Ureter (tissue), 1 donor: ENCODE measurements at regions not wholly inside any gene's neighbourhood (a gene's known extent, or its start where the extent isn't known, plus 50 kb on each side); places are given as distances from the start of the nearest gene placed in this dataset.
"Not testable (repeated sequence)": the region's sequence is repeated elsewhere in the genome, so short reads cannot be mapped to it uniquely, and the experiment has no call there.

Experiments used
- DNase-seq: peaks from one replicate; pipeline ENCODE4 v3.0.0-alpha.2; 2020; ENCODE audit warnings: low spot score
- donor health status: DM: yes; HTN: yes; CAD: no.

DNA sequence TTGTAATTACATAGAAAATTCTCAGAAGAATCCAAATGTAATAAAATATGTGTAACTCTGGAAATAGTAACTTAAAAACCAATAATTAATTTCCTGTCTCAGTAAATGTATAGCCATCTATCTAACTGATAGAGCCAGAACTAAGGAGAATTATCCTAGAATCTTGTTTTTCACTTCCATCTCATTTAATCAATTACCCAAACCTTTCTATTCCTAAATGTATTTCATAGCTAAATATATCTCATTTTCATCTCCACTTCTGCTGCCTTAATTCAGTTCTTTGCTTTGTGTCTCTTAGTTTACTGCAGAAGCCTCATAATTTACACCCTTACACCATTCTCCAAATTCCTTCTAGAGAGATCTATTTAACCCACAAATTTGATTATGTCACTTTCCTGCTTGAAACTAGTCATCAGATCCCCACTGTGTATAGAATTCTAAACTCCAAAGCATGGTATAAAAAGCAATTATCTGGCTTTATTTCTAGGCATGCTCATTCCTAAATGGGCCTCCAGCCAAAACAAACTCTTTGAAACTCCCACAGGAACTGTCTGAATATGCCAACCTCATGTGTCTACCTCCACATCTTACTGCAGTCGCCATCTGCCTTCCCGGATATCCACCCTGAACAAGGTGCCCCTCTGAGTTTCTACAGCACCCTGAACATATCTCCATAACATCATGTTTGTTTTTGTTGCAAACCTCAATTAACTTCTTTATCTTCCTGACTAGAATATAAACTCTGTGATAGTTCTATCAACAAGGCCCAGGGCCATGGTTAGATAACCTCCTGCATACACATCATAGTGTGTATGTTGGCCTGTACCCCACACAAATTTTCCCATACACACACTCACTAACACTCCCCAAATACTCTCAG lies 70.5 kb upstream of the ADTRP start:
- no peak for DNase-seq

DNA sequence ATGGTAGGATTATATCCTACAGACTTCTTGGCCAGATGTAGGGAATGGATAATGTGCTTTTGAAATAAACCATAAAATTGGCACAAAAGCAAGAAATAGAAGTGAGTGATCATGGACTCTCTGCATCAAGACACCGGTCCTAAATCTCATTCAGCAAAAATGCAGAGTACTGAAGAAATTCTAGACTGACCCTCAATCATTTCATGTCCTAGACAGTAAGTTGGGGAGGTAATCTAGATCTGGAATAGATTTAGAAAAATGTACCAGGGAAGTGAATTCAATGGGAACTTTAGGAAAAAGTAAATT lies 69.7 kb upstream of the ADTRP start:
- no peak for DNase-seq

DNA sequence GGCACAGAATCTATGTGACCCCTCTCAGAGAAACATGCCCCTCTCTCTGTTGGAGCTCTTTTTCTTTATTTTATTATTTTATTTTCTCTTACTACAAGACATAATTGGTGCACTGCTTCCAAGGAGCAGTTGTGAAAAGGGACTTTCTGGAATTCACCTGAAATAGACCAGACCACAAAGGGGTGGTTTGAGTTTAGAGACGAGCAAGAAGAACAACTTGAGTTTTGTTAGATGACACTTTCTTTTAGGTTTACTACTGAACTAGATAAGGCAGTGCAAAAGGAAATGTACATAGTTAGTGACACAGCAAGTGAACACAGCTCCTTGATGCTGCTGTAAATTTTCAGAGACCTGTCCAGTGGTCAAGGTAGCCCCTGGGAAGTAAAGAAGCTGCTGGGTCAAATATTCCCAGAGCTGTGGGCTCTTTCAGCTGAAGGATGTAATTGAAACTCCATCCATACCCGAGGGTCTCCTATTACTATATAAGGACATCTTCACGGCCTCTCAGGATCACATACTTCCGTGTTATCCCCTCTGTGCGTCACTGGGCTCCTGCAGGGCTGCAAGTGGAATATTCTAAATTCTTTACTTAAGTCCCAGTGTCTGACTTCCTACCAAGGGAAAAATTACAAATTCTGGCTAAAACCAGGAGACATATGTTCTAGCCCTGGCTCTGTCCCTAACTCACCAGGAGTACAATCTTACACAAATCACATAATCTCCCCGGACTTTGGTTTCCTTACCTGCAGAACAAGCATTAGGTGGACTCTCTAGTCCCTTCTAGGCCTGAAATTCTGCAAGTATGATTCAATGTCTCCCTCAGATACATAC lies 69.1 kb upstream of the ADTRP start:
- no peak for DNase-seq

DNA sequence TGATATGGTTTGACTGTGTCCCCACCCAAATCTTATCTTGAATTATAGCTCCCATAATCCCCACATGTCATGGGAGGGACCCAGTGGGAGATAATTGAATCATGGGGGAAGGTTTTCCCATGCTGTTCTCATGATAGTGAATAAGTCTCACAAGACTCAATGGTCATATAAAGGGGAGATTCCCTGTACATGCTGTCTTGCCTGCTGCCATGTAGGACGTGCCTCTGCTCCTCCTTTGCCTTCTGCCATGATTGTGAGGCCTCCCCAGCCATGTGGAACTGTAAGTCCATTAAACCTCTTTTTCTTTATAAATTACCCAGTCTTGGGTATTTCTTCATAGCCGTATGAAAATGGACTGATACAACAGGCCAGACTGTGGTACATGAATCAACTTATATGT lies 68.5 kb upstream of the ADTRP start:
- DNase-seq = not testable (repeated sequence)

DNA sequence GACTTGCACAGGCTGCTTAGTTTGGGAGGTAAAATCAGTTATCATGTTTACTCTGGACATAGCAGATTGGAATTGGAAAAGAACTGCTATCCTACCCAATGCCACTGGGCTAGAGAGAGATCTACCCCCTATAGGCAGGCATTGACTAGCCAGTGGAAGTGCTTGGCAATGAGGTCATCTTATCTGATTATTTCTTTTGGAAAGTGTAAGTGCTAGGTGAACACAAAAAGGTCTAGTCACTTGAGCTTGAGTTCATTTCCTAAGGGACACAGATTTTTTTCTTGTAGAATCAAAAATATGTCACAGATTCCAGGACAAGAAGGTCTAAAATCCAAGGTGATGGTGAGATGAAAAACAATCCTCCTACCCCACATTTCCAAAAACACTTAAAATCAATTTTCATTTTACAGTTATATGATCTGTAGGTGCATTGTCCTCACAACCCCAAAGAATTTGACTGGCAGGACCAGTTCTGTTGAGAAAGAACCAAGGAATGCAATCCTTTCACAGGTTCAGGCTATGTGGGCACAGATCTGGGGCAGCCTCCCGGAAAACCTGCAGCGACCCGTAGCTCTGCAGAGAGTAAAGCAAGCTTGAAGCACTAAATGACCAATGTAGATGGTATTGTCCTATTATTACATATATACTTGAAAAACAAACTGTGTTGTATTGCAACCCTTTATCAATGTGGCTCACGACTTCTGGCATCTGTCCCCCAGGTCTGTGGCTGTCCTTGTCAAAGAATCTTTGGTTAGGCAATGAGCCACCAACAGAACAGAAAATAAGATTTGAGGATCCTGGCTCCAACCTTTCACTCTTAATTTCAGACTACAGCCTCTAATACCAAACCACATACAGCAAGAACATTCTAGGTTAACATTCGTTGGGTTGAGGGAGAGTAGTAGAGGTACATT lies 67.3 kb upstream of the ADTRP start:
- DNase-seq = no peak

DNA sequence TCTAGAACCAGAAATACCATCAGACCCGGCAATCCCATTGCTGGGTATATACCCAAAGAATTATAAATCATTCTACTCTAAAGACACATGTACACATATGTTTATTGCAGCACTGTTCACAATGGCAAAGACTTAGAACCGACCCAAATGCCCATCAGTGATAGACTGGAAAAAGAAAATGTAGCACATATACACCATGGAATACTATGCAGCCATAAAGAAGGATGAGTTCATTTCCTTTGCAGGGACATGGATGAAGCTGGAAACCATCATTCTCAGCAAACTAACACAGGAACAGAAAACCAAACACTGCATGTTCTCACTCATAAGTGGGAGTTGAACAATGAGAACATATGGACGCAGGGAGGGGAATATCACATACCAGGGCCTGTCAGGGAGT lies 64.2 kb upstream of the ADTRP start:
- DNase-seq = not testable (repeated sequence)

DNA sequence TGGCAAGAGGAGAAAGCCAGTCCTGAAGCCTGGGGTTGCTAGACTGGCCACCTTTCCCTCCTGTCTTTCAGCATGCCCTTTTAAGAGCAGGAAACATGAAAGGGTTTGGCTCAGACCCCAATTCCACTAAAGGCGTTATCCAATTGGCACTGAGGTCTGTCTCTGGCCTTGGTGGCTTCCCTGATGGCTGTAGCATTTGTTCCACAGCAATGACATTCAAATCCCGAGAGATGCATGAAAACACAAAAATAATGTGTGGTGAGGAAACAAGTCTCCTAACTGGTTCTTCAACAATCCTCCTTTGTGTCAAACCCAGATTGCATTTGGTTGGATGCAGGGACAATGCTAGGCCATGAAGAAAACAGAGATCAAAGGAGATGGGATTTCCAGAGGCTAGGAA lies 56.5 kb upstream of the ADTRP start:
- no peak for DNase-seq

DNA sequence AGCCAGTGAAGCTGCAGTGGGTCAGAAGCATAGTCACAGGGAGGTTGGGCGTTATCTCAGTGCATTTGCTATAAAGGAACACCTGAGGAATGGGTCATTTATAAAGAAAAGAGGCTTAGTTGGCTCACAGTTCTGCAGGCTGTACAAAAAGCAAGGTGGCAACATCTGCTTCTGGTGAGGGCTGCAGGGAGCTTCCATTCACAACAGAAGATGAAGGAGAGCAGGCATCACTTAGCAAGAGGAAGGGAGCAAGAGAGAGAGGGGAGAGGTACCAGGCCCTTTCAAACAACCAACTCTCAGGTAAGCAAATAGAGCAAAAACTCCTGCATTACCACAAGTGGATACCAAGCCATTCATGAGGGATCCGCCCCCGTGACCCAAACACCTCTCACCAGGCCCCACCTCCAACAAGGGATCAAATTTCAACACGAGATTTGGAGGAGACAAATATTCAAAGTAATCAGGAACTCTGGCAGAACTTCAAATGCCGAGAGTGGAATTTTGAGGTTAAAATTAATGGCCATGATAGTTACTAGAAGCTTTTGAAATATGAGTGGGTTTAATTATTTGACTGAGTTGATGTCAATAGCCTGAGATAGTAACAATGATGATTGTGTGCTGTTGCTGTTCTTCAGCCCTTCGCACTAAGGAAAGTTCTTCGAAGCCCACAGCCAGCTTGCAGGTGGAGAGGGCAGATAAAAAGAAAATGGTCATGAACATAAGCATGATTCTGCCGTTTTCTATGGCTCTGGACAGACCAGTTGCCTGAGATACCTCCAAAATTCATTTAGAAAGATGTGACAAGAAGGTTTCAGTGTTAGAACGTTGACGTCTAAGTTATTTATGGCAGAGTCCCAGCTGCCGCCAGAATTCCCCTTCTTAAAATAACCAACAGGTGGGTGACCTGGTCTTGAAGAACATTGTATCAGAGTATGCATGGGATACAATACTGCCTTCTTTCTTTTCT lies 55.3 kb upstream of the ADTRP start:
- DNase-seq = no peak

DNA sequence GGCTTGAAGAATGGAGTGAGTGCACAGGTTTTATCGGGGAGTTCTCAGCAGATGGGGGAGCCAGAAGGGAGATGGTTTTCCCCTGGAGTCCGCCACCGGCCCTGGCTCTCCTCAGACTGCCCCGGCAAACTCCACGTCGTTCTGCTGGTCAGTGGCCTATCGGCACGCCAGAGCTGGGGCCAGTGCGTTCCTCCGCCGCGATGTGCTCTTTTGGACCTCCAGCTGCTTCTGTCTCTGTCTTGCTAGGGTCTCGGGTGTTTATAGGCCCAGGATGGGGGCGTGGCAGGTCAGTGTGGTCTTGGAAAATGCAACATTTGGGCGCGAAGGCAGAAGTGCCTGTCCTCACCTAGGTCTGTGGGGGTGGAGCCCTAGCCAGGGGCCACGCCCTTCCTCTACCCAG lies 53.0 kb upstream of the ADTRP start:
- DNase-seq = no peak

DNA sequence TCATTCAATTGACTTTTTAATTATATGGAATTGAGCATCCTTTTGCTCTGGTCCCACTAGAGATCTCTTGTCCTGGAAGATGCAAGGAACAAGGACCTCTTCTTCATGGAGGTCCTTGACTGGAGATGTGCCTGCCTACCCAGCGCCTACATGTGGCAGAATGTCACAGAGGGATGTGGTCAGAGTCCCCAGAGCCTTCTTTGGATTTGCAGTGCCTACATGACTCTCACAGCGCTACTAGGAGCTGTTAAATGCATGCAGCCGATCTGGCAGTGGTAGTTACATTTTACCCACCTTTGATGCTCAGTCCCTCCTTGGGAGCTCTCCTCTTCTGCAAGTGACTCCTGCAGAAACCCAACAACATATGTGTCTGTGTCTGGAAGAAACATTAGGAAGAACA lies 51.9 kb upstream of the ADTRP start:
- DNase-seq = no peak

DNA sequence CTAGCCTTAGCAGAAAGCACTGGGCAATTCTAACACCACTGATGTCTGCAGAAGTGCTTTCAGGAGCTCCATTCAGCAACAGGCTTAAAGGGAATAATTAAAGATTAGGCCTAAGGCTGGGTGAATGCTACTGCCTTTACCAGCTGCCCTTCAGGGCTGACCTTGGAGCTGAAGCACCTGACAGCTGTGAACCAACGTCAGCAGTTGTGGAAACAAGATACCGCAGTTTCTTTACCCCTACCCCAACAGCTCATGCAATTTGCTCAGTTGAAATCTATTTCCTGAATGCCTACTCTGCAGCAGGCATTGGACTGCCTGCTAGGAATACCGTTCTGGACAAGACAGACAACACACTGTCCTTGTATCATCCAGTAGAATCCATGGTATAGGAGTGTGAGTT lies 51.5 kb upstream of the ADTRP start:
- DNase-seq = no peak

DNA sequence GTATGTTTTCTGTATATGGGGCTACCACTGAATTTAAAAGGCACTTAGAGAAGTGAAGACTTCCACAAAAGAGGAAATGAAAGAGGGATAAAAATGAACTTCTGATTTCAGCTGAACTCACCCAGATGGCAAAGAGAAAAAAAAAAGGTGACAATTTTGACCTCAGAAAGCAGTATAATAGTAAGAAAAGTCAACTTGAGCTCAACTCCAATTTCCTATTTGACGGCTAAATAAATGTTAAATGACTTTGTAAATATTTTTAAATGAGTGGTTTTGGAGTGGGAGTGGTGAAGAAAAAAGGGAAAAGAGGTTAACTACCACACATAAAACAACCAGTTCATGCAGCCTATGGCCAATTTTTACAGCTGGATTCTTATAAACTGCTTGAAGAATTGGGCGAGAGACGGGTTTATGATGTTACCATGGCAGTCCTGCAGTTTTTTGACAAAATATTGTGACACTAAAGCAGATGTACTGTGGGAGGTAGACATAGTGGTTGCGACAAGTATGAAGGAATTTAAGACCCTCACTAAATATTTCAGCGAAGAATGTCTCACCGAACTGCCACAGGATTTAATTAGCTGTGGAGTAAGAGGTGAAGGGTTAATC lies 49.8 kb upstream of the ADTRP start:
- DNase-seq = no peak
